Spleen (tissue), 11 donors: ENCODE measurements at regions not wholly inside any gene's neighbourhood (a gene's known extent, or its start where the extent isn't known, plus 50 kb on each side); places are given as distances from the start of the nearest gene placed in this dataset.
A peak's percentile ranks its signal among the peaks of the same experiment; 100 is the strongest.
"Not testable (repeated sequence)": the region's sequence is repeated elsewhere in the genome, so short reads cannot be mapped to it uniquely, and the experiment has no call there.

ENCODE experiments used
- DNase-seq: peaks from one replicate; pipeline ENCODE4 v3.0.0-alpha.2; 2020
- H3K27ac ChIP-seq, 8 donors: fragments of 200-600 bp; sonication (generic) in 7 of 8; 1 replicate in 4 of 8; 2 replicates in 4 of 8; pipeline versions ENCODE4 v1.5.0 to v1.8.0; 2016 to 2021; ENCODE audit warnings: inconsistent platforms in 4 of 8, mild to moderate bottlenecking in 4 of 8, moderate library complexity in 1 of 8
- H3K27me3 ChIP-seq, 7 donors: fragments of 200-600 bp; sonication (generic) in 6 of 7; replicated peaks in 1 of 7; 1 replicate in 4 of 7; 2 replicates in 3 of 7; pipeline versions ENCODE4 v1.5.0 to v1.8.0; 2016 to 2021; ENCODE audit warnings: inconsistent platforms in 3 of 7, mild to moderate bottlenecking in 1 of 7
- H3K36me3 ChIP-seq, 6 donors: fragments of 200-600 bp; sonication (generic) in 5 of 6; 1 replicate in 4 of 6; 2 replicates in 2 of 6; pipeline versions ENCODE4 v1.5.0 to v1.8.0; 2016 to 2021; ENCODE audit warnings: inconsistent platforms in 2 of 6
- H3K4me1 ChIP-seq, 6 donors: fragments of 200-600 bp; sonication (generic) in 5 of 6; 1 replicate in 3 of 6; 2 replicates in 3 of 6; pipeline versions ENCODE4 v1.5.0 to v1.8.0; 2016 to 2021; ENCODE audit warnings: inconsistent platforms in 3 of 6
- H3K4me3 ChIP-seq, 8 donors: fragments of 200-600 bp; sonication (generic) in 7 of 8; 1 replicate in 4 of 8; 2 replicates in 4 of 8; pipeline versions ENCODE4 v1.5.0 to v1.8.0; 2016 to 2021; ENCODE audit warnings: inconsistent platforms in 4 of 8, mild to moderate bottlenecking in 4 of 8, moderate library complexity in 2 of 8
- H3K9me3 ChIP-seq, 8 donors: fragments of 200-600 bp; sonication (generic) in 7 of 8; 1 replicate in 4 of 8; 2 replicates in 4 of 8; pipeline versions ENCODE4 v1.5.0 to v1.8.0; 2016 to 2021; ENCODE audit warnings: inconsistent platforms in 4 of 8
- CTCF ChIP-seq, 11 experiments: fragments of 200-600 bp in 7 of 11; fragments of 450-650 bp in 4 of 11; sonication (generic) in 4 of 11; IDR thresholded peaks in 8 of 11; conservative IDR thresholded peaks in 3 of 11; 1 replicate in 7 of 11; 2 replicates in 4 of 11; pipeline versions ENCODE4 v1.4.0 to v1.8.0; 2016 to 2021; ENCODE audit warnings: antibody characterized with exemption in 11 of 11, inconsistent platforms in 4 of 11, mild to moderate bottlenecking in 1 of 11
- POLR2A ChIP-seq, 3 donors: fragments of 450-650 bp; IDR thresholded peaks; one replicate each; pipeline ENCODE4 v1.5.1; 2017; ENCODE audit warnings: antibody characterized with exemption in 3 of 3, mild to moderate bottlenecking in 1 of 3
- POLR2AphosphoS5 ChIP-seq, 3 donors: sonication (generic); formaldehyde crosslinking; IDR thresholded peaks; one replicate each; pipeline ENCODE4 v1.5.1; 2017; ENCODE audit warnings: antibody characterized with exemption in 3 of 3
- WGBS, 5 donors: extraction: QIAGEN DNeasy Blood & Tissue Kit in 3 of 5; methylation state at CpG; one replicate each; pipeline versions ENCODE4 v1.1.5 to v1.1.7; 2013 to 2018; 5-methylcytosine and 5-hydroxymethylcytosine counted together
- intact Hi-C: fragments of 100-400 bp; cut with DNase I; formaldehyde crosslinking; loops from one replicate; pipeline ENCODE4 v1.15.0; 2023; ENCODE audit warnings: low total_unique reads
- donor health status: healthy with polysubstance abuse.
- donor health status: DM: no; HTN: no; CAD: no; lungs with moderate emphysema.
- donor health status: DM: no; HTN: no; CAD: no.
- donor health status: Bipolar disorder and iron deficiency.
- donor health status: healthy.
- donor health status: DM: no; HTN: no; CAD: no.
- donor health status: DM: yes; HTN: yes; CAD: no.

DNA sequence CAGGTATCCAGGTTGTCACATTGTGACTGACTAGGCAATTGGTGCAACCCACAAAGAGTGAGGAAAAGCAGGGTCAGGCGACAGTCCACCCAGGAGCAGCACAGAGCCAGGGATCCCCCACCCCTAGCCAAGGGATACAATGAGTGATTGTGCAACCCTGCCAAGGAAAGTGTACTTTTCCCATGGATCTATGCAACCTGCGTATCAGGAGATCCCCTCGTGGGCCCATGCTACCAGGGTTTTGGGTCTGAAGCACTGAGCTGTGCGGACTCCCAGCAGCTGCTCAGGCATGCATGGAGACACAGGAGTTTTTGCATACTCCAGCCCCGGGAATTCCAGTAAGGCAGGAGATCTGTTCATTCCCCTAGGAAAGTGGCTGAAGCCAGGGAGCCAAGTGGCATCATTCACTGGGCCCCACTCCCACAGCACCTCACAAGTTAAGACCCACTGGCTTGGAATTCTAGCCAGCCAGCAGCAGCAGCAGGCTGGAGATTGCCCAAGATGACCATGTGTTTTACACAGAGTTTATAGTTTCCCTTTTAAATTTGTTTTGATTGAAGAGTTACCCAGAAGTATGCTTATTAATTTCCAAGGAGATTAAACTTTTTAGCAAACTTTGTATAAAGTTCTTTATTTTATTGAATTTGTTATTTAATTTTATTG, 136.0 kb downstream of the LTN1 start:
- 70 to 89% (median 82%) methylated on average over 4 to 5 of the region's 5 CpGs for WGBS, 5 donors
- Histone ChIP-seq H3K9me3 (peaks cover 0 to 8% (median 0%) of the 10 kb centered on the region in 8 donors), H3K27ac (no peak overlapping the region), H3K36me3 (peaks cover 0 to 6% (median 0%) of the 10 kb centered on the region in 6 donors), H3K27me3 (no peaks in the 10 kb centered on the region), H3K4me3 (no peak overlapping the region), H3K4me1 (no peaks in the 10 kb centered on the region)
- no peak for DNase-seq
- intact Hi-C loops, result no loop called here
- TF ChIP-seq POLR2A (IDR thresholded peaks at IDR 0.05) (no peak), POLR2AphosphoS5 (IDR thresholded peaks at IDR 0.05) (no peak), CTCF (IDR thresholded peaks at IDR 0.05 in 8 of 11, conservative IDR thresholded peaks at IDR 0.05 in 3 of 11) (no peak)

DNA sequence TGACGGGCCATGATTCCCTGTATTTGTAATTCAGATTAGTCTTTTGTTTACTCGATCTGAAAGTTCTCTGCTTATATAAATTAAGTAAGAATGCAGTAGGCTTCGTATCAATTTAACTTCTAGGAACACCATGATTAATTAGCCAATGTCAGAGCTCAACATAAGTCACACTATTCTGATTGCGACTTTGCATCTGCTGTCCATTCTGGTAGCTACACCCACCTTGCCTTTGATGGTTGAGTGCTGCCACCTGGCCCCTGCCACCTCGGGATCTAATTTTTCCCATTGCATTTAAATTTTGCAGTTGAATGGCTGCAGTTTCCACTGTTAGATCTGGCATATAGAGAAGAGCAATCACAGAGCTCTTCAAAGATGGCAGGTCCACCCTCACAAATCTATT, 140.0 kb downstream of the LTN1 start:
- H3K4me1 ChIP-seq, result no peaks in the 10 kb centered on the region
- H3K27ac ChIP-seq, result no peak overlapping the region
- no peak for DNase-seq
- WGBS, 5 donors, result 59 to 84% (median 69%) methylated on average over 5 of the region's 5 CpGs
- H3K27me3 ChIP-seq, result no peaks in the 10 kb centered on the region
- peaks cover 0 to 8% (median 0%) of the 10 kb centered on the region in 8 donors for H3K9me3 ChIP-seq
- H3K36me3 ChIP-seq, result no peaks in the 10 kb centered on the region
- no peak for TF ChIP-seq POLR2A (IDR thresholded peaks at IDR 0.05)
- no peak for TF ChIP-seq CTCF (IDR thresholded peaks at IDR 0.05 in 8 of 11, conservative IDR thresholded peaks at IDR 0.05 in 3 of 11)
- TF ChIP-seq POLR2AphosphoS5 (IDR thresholded peaks at IDR 0.05), result no peak
- intact Hi-C loops, result no loop called here
- H3K4me3 ChIP-seq, result no peak overlapping the region

DNA sequence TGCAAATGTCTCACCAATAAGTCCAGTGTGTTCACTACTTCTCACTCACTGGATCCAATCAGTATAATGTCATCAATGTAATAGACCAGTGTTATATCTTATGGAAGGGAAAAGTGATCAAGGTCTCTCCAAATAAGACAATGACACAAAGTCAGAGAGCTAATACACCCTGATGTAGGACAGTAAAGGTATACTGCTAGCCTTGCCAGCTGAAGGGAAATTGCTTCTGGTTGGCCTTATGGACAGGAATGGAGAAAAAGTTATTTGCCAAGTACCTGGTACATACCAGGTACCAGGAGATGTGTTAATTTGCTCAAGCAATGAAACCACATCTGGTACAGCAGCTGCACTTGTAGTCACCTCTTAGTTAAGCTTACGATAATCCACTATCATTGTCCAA, 141.0 kb downstream of the LTN1 start:
- Histone ChIP-seq H3K4me1 (no peaks in the 10 kb centered on the region), H3K27me3 (no peaks in the 10 kb centered on the region), H3K36me3 (no peaks in the 10 kb centered on the region), H3K27ac (no peak overlapping the region), H3K9me3 (peaks cover 0 to 8% (median 0%) of the 10 kb centered on the region in 8 donors), H3K4me3 (no peak overlapping the region)
- intact Hi-C loops, result no loop called here
- WGBS, 5 donors, result 88 to 96% (median 92%) methylated on average over 1 of the region's 1 CpG
- DNase-seq, result no peak
- TF ChIP-seq POLR2AphosphoS5 (IDR thresholded peaks at IDR 0.05) (no peak), POLR2A (IDR thresholded peaks at IDR 0.05) (no peak), CTCF (IDR thresholded peaks at IDR 0.05 in 8 of 11, conservative IDR thresholded peaks at IDR 0.05 in 3 of 11) (no peak)

- H3K27ac ChIP-seq, H3K27me3 ChIP-seq, intact Hi-C loops, H3K4me3 ChIP-seq, H3K36me3 ChIP-seq, H3K9me3 ChIP-seq, DNase-seq: not testable (repeated sequence)
- WGBS, 5 donors, result 65 to 83% (median 70%) methylated on average over 1 of the region's 1 CpG
- peaks cover 0 to 17% (median 2%) of the 10 kb centered on the region in 6 donors for H3K4me1 ChIP-seq
Observed at GRCh38 chr21:28839237-28839636, 153.4 kb downstream of the LTN1 start.

GRCh38 chr21:28837426-28837825, 155.3 kb downstream of the LTN1 start:
- Histone ChIP-seq H3K27ac (peak overlapping the region in 6 of 8 donors; percentile 37 to 70 (median 64)), H3K4me1 (peaks cover 0 to 35% (median 6%) of the 10 kb centered on the region in 6 donors)
- WGBS, 5 donors, result 36 to 64% (median 47%) methylated on average over 1 of the region's 1 CpG
- DNase-seq, H3K27me3 ChIP-seq, H3K4me3 ChIP-seq, H3K36me3 ChIP-seq, H3K9me3 ChIP-seq, intact Hi-C loops: not testable (repeated sequence)

- Histone ChIP-seq H3K27ac (peak overlapping the region in 6 of 8 donors; percentile 37 to 70 (median 64)), H3K4me1 (peaks cover 0 to 43% (median 12%) of the 10 kb centered on the region in 6 donors), H3K4me3 (peak overlapping the region in 4 of 8 donors; percentile 1 to 37 (median 2))
- 69 to 95% (median 74%) methylated on average over 1 of the region's 1 CpG for WGBS, 5 donors
- H3K36me3 ChIP-seq, H3K27me3 ChIP-seq, H3K9me3 ChIP-seq, intact Hi-C loops, DNase-seq: not testable (repeated sequence)
Observed at GRCh38 chr21:28836588-28836987, 156.1 kb downstream of the LTN1 start.
